Stimulated activated effector memory CD8-positive, alpha-beta T cell treated with anti-CD3 and anti-CD28 coated beads, Interleukin-12 subunit alpha, Interleukin-12 subunit beta, amount 100 ng/mL, for 72 hours (primary cell): ENCODE measurements at regions not wholly inside any gene's neighbourhood (a gene's known extent, or its start where the extent isn't known, plus 50 kb on each side); places are given as distances from the start of the nearest gene placed in this dataset.

ENCODE experiments used
- ATAC-seq: fragments of 150-1000 bp; cut with Tn5 transposase; 2 replicates; pipeline ENCODE4 v1.10.0; 2021
- DNase-seq, 2 donors: peaks; one replicate each; pipeline ENCODE4 v3.0.0; 2021 to 2022; ENCODE audit warnings: low spot score in 2 of 2
- H3K27ac Mint-ChIP-seq: one replicate; pipeline ENCODE4 v1.8.0; 2022; ENCODE audit warnings: mild to moderate bottlenecking, mixed read lengths
- H3K36me3 Mint-ChIP-seq: one replicate; pipeline ENCODE4 v1.8.0; 2022; ENCODE audit warnings: mild to moderate bottlenecking, mixed read lengths
- H3K4me1 Mint-ChIP-seq: one replicate; pipeline ENCODE4 v1.8.0; 2022; ENCODE audit warnings: mixed read lengths
- H3K4me3 Mint-ChIP-seq: one replicate; pipeline ENCODE4 v1.8.0; 2022; ENCODE audit warnings: mild to moderate bottlenecking, mixed read lengths
- H3K9me3 Mint-ChIP-seq: one replicate; pipeline ENCODE4 v1.8.0; 2022; ENCODE audit warnings: mixed read lengths

DNA sequence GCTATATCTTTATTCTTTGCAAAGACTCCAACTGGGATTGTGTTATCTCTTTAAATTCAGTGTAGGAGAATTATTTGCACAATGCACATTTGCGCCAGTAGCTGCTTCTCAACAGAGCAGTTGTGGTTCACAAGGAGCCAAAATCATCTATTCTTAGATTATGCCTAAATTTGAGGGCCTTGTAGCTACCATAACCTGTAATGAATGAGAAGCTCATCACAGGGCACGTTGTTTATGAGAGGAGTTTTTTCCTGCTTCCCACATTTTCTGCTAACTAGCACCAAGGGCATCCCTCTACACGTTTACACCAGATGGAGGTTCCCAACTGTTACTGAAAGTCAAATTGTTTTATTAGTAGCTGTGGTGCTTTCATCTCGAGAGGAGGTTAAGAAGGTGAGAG, 322.4 kb downstream of the TMEM161B start:
- no peak for ATAC-seq

GRCh38 chr5:87945286-87945650, 323.4 kb downstream of the TMEM161B start:
- H3K4me1 Mint-ChIP-seq: no peaks in the 10 kb centered on the region
- no peak overlapping the region for H3K4me3 Mint-ChIP-seq
- DNase-seq (no peak), ATAC-seq (no peak)
- H3K27ac Mint-ChIP-seq: no peak overlapping the region
- no peaks in the 10 kb centered on the region for H3K9me3 Mint-ChIP-seq
- H3K36me3 Mint-ChIP-seq: no peaks in the 10 kb centered on the region

More for the DNA sequence above, 322.4 kb downstream of the TMEM161B start:
- no peaks in the 10 kb centered on the region for H3K36me3 Mint-ChIP-seq
- no peaks in the 10 kb centered on the region for H3K4me1 Mint-ChIP-seq
- no peaks in the 10 kb centered on the region for H3K9me3 Mint-ChIP-seq
- no peak overlapping the region for H3K27ac Mint-ChIP-seq
- no peak overlapping the region for H3K4me3 Mint-ChIP-seq
- no peak for DNase-seq

GRCh38 chr5:87944553-87945285, 323.9 kb downstream of the TMEM161B start:
- Mint-ChIP-seq H3K9me3 (no peaks in the 10 kb centered on the region), H3K4me1 (no peaks in the 10 kb centered on the region), H3K4me3 (no peak overlapping the region), H3K27ac (no peak overlapping the region), H3K36me3 (no peaks in the 10 kb centered on the region)
- ATAC-seq: no peak
- DNase-seq: no peak

- H3K4me3 Mint-ChIP-seq: no peak overlapping the region
- no peak overlapping the region for H3K27ac Mint-ChIP-seq
- H3K4me1 Mint-ChIP-seq: no peaks in the 10 kb centered on the region
- H3K9me3 Mint-ChIP-seq: peaks cover 5% of the 10 kb centered on the region
- DNase-seq: no peak
- no peaks in the 10 kb centered on the region for H3K36me3 Mint-ChIP-seq
- ATAC-seq: no peak
These were observed 327.9 kb downstream of the TMEM161B start for GRCh38 chr5:87940775-87941174.

- DNase-seq: no peak
- Mint-ChIP-seq H3K27ac (no peak overlapping the region), H3K9me3 (peaks cover 7% of the 10 kb centered on the region), H3K4me3 (no peak overlapping the region), H3K36me3 (no peaks in the 10 kb centered on the region), H3K4me1 (no peaks in the 10 kb centered on the region)
- ATAC-seq: no peak
These were observed 332.0 kb downstream of the TMEM161B start for GRCh38 chr5:87936667-87937066.

GRCh38 chr5:87924436-87924835, 344.2 kb downstream of the TMEM161B start:
- H3K4me3 Mint-ChIP-seq: no peak overlapping the region
- DNase-seq (no peak), ATAC-seq (no peak)
- H3K27ac Mint-ChIP-seq: no peak overlapping the region
- no peaks in the 10 kb centered on the region for H3K36me3 Mint-ChIP-seq
- H3K4me1 Mint-ChIP-seq: no peaks in the 10 kb centered on the region
- peaks cover 7% of the 10 kb centered on the region for H3K9me3 Mint-ChIP-seq

DNA sequence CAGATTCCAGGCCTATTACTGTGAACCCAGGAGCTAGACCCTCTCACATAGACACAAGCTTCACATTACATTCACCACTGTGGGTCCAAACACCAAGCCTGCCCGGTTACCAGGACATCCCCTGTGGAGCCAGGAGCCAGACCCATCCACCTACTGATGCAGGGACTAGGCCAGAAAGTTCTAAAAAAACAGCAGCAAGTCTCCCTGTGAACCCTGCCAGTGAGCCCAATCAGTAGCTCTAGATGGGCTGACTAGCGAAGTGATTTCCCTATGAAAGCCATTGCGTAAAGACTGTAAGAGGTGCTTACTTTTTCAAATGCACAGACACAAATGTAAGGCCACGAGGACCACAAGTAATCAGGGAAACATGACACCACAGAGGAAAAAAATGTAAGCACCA, 352.3 kb downstream of the TMEM161B start:
- no peak for ATAC-seq
- Mint-ChIP-seq H3K4me1 (no peaks in the 10 kb centered on the region), H3K9me3 (peaks cover 4% of the 10 kb centered on the region), H3K4me3 (no peak overlapping the region), H3K36me3 (no peaks in the 10 kb centered on the region), H3K27ac (no peak overlapping the region)
- no peak for DNase-seq

DNA sequence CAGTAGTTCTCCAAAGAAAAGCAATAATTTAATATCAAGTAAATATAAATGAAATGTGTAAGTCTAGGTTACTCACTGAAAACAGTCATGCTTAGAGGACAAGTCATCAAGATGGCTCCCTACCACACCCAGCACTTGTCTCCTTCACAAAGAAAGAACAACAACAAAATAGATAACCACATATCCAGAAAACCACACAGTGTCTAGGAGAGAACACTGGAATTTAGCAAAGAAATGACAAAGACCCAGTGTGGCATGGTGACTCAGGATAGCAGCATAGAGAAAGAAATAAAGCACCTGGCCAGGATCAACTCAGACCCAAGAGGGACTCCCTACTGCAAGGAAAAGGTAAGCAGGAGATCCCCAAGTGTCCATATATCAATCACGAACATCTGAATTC, 356.2 kb downstream of the TMEM161B start:
- no peak for DNase-seq
- Mint-ChIP-seq H3K27ac (no peak overlapping the region), H3K36me3 (no peaks in the 10 kb centered on the region), H3K9me3 (peaks cover 4% of the 10 kb centered on the region), H3K4me1 (no peaks in the 10 kb centered on the region), H3K4me3 (no peak overlapping the region)
- no peak for ATAC-seq

- DNase-seq: no peak
- no peak for ATAC-seq
- Mint-ChIP-seq H3K9me3 (no peaks in the 10 kb centered on the region), H3K4me1 (no peaks in the 10 kb centered on the region), H3K36me3 (no peaks in the 10 kb centered on the region), H3K27ac (no peak overlapping the region), H3K4me3 (no peak overlapping the region)
These were observed 359.3 kb downstream of the TMEM161B start for GRCh38 chr5:87909382-87909781.

DNA sequence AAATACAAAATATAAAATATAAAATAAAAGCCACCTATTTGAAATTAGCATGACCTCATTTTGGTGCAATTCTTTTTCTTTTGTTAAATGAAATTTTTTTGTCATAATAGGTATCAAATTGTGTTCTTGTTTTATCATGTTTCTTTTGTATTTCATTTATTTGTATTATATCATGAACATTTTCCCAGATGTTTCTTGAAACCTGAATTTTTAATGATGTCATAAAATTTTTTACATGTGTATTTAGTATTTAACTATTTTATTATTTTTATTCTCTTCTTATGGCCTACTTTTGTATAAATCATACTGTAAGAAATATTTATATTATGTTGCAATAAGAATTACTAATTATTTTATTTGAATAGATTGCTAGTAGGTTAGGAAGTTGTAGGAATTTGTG, 361.7 kb downstream of the TMEM161B start:
- DNase-seq: no peak
- no peak overlapping the region for H3K4me3 Mint-ChIP-seq
- H3K36me3 Mint-ChIP-seq: no peaks in the 10 kb centered on the region
- ATAC-seq: no peak
- no peaks in the 10 kb centered on the region for H3K4me1 Mint-ChIP-seq
- H3K27ac Mint-ChIP-seq: no peak overlapping the region
- H3K9me3 Mint-ChIP-seq: no peaks in the 10 kb centered on the region

DNA sequence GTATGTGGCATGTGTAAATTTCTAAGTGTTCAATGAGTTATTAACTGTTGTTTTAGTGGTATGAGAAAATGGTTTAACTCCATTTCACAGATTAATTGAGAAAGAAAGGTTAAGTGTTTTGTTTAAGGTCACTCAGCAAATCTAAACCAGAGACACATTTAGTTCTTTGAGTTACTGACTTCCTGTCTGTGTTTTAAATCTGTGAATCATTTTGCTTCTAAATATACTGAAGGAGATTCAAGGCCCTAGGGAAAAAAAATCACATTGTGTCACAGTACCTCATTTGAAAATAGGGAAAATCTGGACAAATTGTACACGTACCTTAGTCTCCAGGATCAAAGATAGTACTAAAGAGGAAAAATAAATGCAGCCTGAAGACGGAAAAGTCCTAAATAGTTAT, 368.2 kb downstream of the TMEM161B start:
- no peaks in the 10 kb centered on the region for H3K36me3 Mint-ChIP-seq
- ATAC-seq (no peak), DNase-seq (no peak)
- no peaks in the 10 kb centered on the region for H3K4me1 Mint-ChIP-seq
- no peaks in the 10 kb centered on the region for H3K9me3 Mint-ChIP-seq
- H3K4me3 Mint-ChIP-seq: no peak overlapping the region
- no peak overlapping the region for H3K27ac Mint-ChIP-seq

DNA sequence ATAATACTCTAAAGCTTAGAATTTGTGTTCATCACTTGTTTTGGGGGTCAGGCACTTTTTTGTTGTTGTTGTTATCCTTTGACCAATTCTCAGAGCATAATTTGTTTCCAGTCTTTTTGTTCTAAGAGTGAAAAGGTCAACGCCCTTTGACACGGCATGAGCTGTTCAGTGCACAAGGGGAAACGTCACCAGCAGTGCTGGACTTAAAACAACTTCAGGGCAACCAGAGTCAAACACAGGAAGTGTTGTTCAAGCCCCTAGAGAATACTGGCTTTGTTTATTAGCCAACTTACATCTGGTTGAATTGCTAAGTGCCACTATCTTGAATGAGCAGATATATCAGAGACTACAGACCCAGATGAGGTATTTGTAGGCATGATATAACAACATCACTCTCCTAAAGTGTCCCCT, 368.9 kb downstream of the TMEM161B start:
- Mint-ChIP-seq H3K4me3 (no peak overlapping the region), H3K4me1 (no peaks in the 10 kb centered on the region), H3K27ac (no peak overlapping the region), H3K36me3 (no peaks in the 10 kb centered on the region), H3K9me3 (no peaks in the 10 kb centered on the region)
- ATAC-seq (no peak), DNase-seq (no peak)

DNA sequence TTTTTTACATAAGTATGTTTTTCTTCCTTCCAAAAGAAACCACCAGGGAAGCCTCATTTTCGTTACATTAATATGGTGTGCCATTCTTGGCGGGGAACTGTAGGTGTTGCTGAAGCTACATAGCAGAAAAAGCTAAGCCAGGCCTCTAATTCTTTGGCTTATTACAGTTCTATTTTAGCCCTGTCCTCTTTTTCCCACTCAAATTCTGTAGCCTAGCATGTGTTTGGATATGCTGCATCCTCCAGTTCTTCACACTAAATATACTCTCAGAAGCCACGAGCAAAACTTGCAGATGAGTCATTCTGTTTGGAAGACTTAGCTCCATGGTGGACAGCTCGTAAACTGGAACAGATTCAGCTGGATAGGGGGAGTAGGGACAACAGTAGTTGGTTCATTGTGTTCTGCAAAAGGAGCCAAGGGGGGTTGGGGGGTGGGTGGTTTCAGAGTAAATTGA, 369.4 kb downstream of the TMEM161B start:
- ATAC-seq (no peak), DNase-seq (no peak)
- Mint-ChIP-seq H3K4me1 (no peaks in the 10 kb centered on the region), H3K36me3 (no peaks in the 10 kb centered on the region), H3K9me3 (no peaks in the 10 kb centered on the region), H3K27ac (no peak overlapping the region), H3K4me3 (no peak overlapping the region)

DNA sequence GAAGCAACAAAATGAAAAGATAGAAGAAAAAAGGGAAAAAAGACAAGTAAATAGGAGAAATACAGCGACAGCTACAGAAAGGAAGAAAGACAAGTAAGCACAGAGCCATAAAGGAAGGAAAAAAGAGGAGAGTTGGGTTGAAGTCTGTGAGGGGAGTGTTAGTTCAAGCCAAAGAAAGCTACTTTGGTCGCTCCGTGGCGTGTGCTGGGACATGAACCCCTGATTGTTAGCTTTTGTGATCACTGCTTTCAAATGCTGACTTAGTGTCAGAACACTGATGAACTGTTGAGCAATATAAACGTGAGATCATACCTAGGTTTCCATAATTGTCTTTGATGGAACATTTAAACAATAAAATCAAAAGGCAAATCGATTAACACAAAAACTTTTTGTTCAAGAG, 370.1 kb downstream of the TMEM161B start:
- Mint-ChIP-seq H3K36me3 (no peaks in the 10 kb centered on the region), H3K9me3 (no peaks in the 10 kb centered on the region)
- no peak for DNase-seq

DNA sequence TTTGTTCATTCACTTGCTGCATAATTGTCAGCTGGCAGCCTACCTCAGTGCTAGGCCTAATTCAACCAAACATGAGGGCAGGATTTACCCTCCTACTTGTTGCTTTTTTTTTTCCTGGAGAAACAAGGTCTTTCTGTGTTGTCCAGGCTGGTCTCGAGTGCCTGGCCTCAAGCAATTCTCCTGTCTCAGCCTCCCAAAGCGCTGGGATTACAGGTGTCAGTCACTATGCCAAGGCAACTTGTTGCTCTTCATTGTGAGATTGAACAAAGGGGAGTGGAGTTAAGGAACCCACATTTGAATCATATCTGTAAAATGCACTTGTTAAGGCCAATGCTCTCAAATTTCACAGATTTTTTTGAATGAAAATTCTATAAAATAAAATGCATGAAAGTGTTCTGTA, 380.5 kb downstream of the TMEM161B start:
- no peaks in the 10 kb centered on the region for H3K9me3 Mint-ChIP-seq
- ATAC-seq: no peak

More for the DNA sequence above, 370.1 kb downstream of the TMEM161B start:
- H3K4me3 Mint-ChIP-seq: no peak overlapping the region
- ATAC-seq: no peak
- no peaks in the 10 kb centered on the region for H3K4me1 Mint-ChIP-seq
- no peak overlapping the region for H3K27ac Mint-ChIP-seq

GRCh38 chr5:87887247-87887646, 381.4 kb downstream of the TMEM161B start:
- ATAC-seq (no peak), DNase-seq (no peak)
- Mint-ChIP-seq H3K4me3 (no peak overlapping the region), H3K4me1 (no peaks in the 10 kb centered on the region), H3K9me3 (no peaks in the 10 kb centered on the region), H3K27ac (no peak overlapping the region), H3K36me3 (no peaks in the 10 kb centered on the region)

More for the DNA sequence above, 380.5 kb downstream of the TMEM161B start:
- H3K4me1 Mint-ChIP-seq: no peaks in the 10 kb centered on the region
- no peak for DNase-seq
- H3K36me3 Mint-ChIP-seq: no peaks in the 10 kb centered on the region
- no peak overlapping the region for H3K4me3 Mint-ChIP-seq
- H3K27ac Mint-ChIP-seq: no peak overlapping the region

GRCh38 chr5:87886164-87886563, 382.5 kb downstream of the TMEM161B start:
- Mint-ChIP-seq H3K36me3 (no peaks in the 10 kb centered on the region), H3K4me1 (no peaks in the 10 kb centered on the region), H3K27ac (no peak overlapping the region), H3K9me3 (peaks cover 2% of the 10 kb centered on the region), H3K4me3 (no peak overlapping the region)
- no peak for ATAC-seq
- DNase-seq: no peak
